ENCODE measurements at regions not wholly inside any gene's neighbourhood (a gene's known extent, or its start where the extent isn't known, plus 50 kb on each side); places are given as distances from the start of the nearest gene placed in this dataset.

DNA sequence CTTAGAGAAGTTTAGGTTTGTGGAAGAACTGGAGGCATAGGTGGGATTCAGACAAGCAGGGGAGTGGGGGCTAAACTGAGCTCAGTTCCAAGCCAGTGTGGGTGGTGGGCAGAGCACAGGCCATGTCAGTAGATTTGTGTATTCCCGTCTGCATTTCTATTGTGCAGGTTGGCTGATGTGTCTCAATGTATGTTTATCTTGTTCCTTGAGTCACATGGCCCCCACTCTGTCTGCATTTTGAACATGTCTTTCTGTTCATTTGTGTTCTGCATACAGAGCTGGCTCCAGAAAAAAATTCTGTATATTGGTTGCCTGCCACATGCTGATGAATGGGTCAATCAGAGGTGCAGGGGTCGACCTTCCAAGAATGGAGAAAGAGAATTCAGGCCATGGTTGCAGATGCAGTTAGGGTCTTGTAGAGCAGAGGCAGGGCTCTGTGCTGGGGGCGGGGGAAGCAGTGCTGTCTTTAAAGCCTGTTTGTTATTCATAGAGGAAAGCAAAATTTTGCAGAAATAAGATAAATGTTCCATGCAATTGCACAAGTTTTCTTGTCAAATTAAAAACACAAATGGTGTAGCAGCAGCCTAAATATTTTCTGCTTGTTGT is 166.7 kb downstream of the CDH26 start:
- TF ChIP-seq, protein P1, sequence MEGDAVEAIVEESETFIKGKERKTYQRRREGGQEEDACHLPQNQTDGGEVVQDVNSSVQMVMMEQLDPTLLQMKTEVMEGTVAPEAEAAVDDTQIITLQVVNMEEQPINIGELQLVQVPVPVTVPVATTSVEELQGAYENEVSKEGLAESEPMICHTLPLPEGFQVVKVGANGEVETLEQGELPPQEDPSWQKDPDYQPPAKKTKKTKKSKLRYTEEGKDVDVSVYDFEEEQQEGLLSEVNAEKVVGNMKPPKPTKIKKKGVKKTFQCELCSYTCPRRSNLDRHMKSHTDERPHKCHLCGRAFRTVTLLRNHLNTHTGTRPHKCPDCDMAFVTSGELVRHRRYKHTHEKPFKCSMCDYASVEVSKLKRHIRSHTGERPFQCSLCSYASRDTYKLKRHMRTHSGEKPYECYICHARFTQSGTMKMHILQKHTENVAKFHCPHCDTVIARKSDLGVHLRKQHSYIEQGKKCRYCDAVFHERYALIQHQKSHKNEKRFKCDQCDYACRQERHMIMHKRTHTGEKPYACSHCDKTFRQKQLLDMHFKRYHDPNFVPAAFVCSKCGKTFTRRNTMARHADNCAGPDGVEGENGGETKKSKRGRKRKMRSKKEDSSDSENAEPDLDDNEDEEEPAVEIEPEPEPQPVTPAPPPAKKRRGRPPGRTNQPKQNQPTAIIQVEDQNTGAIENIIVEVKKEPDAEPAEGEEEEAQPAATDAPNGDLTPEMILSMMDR (IDR thresholded peaks at IDR 0.05), result no peak
- intact Hi-C loops (cut with micrococcal nuclease), result no loop called here
- ChIA-PET POLR2A (no interaction called here), CTCF (no interaction called here)
- Mint-ChIP-seq H3K4me1 (no peaks in the 10 kb centered on the region), H3K9me3 (no peaks in the 10 kb centered on the region), H3K27ac (no peak overlapping the region), H3K27me3 (peaks cover 2% of the 10 kb centered on the region), H3K4me3 (no peak overlapping the region), H3K36me3 (ENCODE audit: low read depth) (no peaks in the 10 kb centered on the region)
- DNase-seq (no peak), ATAC-seq (ENCODE audit: low read depth) (no peak)

DNA sequence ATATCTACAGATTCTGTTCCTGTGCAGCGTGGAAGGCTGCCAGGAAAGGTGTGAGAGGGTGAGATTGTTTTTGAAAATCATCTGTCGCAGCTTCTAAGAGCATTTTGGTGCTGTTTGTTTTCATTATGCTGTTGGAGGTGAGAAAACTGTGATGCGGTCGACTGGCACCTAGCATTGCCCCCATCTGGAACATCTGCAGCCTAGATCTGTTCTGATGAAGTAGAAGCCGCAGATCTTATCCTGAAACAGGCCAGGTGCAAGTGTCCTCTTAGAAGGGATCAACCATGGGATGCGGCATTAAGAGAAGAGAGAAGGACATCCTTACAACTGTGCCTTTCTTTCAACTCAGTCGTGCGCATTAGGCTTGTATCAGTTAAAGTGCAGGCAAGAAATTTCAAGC is 167.3 kb downstream of the CDH26 start:
- H3K9me3 Mint-ChIP-seq, result no peaks in the 10 kb centered on the region
- peaks cover 2% of the 10 kb centered on the region for H3K27me3 Mint-ChIP-seq
- H3K27ac Mint-ChIP-seq, result no peak overlapping the region
- H3K4me1 Mint-ChIP-seq, result no peaks in the 10 kb centered on the region
- ATAC-seq (ENCODE audit: low read depth) (no peak), DNase-seq (no peak)
- POLR2A ChIA-PET, result no interaction called here
- intact Hi-C loops (cut with micrococcal nuclease), result no loop called here
- TF ChIP-seq, protein P1 (IDR thresholded peaks at IDR 0.05), result no peak
- H3K36me3 Mint-ChIP-seq (ENCODE audit: low read depth), result no peaks in the 10 kb centered on the region
- CTCF ChIA-PET, result no interaction called here
- no peak overlapping the region for H3K4me3 Mint-ChIP-seq

DNA sequence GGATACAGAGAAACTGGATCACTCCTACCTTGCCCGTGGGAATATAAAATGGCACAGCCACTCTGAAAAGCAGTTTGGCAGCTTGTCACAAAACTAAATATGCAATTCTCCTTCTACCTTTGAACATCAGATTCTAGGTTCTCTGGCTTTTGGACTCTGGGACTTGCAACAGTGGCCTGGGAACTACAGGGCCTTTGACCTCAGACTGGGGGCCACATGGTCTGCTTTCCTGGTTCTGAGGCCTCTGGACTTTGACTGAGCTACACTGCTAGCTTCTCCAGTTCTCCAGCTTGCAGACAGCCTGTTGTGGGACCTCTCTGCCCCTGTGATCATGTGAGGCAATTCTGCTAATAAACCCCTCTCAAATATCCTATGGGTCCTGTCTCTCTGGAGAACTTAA is 168.8 kb downstream of the CDH26 start:
- ATAC-seq (ENCODE audit: low read depth), result no peak
- CTCF ChIA-PET, result no interaction called here
- POLR2A ChIA-PET, result no interaction called here
- peaks cover 2% of the 10 kb centered on the region for H3K27me3 Mint-ChIP-seq
- no peaks in the 10 kb centered on the region for H3K4me1 Mint-ChIP-seq
- no peak overlapping the region for H3K4me3 Mint-ChIP-seq
- intact Hi-C loops (cut with micrococcal nuclease), result no loop called here
- no peak overlapping the region for H3K27ac Mint-ChIP-seq
- no peaks in the 10 kb centered on the region for H3K36me3 Mint-ChIP-seq (ENCODE audit: low read depth)
- TF ChIP-seq, protein P1 (IDR thresholded peaks at IDR 0.05), result no peak
- no peak for DNase-seq
- no peaks in the 10 kb centered on the region for H3K9me3 Mint-ChIP-seq

DNA sequence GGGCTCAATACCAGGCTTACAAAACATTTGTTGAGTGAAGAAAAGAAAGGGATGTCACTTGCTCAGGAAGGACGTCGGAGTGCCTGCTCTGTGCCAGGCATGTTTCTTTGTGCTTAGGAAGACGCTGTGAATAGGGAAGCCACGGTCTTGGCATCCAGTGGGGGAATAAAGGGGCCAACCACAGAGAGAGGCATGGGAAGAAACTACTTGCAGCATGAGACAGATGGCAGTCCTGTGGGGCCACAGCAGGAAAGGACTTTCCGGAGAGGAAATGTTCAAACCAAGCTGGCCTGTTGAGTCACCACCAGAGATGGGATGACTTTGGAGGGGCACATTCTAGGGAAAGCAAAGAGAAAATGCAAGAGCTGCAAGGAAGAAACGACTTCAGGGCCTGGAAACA is 173.2 kb downstream of the CDH26 start:
- Mint-ChIP-seq H3K4me3 (no peak overlapping the region), H3K4me1 (no peaks in the 10 kb centered on the region), H3K27me3 (no peaks in the 10 kb centered on the region), H3K36me3 (ENCODE audit: low read depth) (no peaks in the 10 kb centered on the region), H3K9me3 (peaks cover 5% of the 10 kb centered on the region), H3K27ac (no peak overlapping the region)
- ChIA-PET POLR2A (no interaction called here), CTCF (no interaction called here)
- no peak for DNase-seq
- ATAC-seq (ENCODE audit: low read depth), result no peak
- TF ChIP-seq, protein P1 (IDR thresholded peaks at IDR 0.05), result no peak
- intact Hi-C loops (cut with micrococcal nuclease), result no loop called here

DNA sequence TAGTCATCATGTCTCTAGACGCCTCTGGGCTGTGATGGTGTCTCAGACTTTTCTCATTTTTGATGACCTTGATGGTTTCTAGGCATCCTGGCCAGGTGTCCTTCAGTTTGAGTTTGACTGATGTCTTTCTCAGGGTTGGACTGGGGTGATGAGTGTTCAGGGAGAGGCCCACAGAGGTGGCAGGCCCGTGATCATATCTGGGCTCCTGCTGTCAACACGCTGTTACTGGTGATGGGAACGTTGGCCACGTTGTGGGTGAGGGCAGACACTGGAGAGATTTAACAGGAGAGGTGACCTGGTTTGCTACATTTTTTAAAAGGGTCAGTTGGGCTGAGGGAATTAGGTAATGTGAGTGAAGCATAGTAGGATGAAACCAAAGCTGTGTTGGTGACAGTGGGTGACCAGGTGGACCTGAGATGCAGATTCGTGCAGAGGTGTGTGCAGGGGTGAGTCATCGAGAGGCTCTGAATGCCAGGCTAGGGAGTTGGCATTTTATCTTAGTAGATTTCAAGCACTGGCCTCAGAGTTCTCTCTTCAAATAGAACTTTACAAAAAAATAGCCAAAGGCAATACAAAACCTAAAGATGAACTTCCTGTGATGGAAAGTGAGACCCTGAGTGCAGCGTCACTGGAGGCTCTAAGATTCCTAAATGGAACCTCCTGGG is 174.1 kb downstream of the CDH26 start:
- Mint-ChIP-seq H3K27ac (no peak overlapping the region), H3K27me3 (no peaks in the 10 kb centered on the region), H3K4me1 (no peaks in the 10 kb centered on the region), H3K4me3 (no peak overlapping the region), H3K9me3 (peaks cover 5% of the 10 kb centered on the region), H3K36me3 (ENCODE audit: low read depth) (no peaks in the 10 kb centered on the region)
- DNase-seq (no peak), ATAC-seq (ENCODE audit: low read depth) (no peak)
- ChIA-PET CTCF (no interaction called here), POLR2A (no interaction called here)
- TF ChIP-seq, protein P1 (IDR thresholded peaks at IDR 0.05), result no peak
- intact Hi-C loops (cut with micrococcal nuclease), result no loop called here

Measured in activated B cell treated with CpG ODN at 0.5 μM for 24 hours (primary cell).